ENCODE measurements at regions not wholly inside any gene's neighbourhood (a gene's known extent, or its start where the extent isn't known, plus 50 kb on each side); places are given as distances from the start of the nearest gene placed in this dataset.

DNA sequence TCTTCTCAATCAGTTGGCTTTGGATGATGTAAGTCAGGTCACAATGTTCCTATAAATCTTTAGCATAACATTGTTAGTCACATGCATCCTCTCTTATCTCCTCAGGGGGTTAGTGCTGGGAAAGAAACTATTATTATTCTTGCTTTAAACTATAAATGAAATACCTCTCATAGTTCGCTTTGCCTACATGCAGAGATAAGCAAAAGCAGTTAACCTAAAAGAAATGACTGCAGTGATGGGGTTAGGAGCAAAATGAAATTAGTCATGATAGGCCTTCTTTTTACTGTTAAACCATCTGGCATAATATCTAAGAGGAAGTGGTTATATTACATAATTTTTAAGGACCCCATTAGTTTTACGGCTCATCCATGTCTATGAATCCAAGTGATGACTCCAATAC is 91.7 kb upstream of the IGSF10 start:
- DNase-seq (ENCODE audit: low read depth, low spot score) (no peak), FAIRE-seq (no peak)
- no peak overlapping the region for H3K27ac ChIP-seq (ENCODE audit: control insufficient read depth, insufficient read depth, low read length)
- H3K4me1 ChIP-seq (ENCODE audit: control insufficient read depth, extremely low read depth, insufficient read depth, low read length): peaks cover 3% of the 10 kb centered on the region
- H2AFZ ChIP-seq (ENCODE audit: control insufficient read depth, low read length): no peak overlapping the region
- H3K27me3 ChIP-seq (ENCODE audit: control insufficient read depth, extremely low read depth, insufficient read depth, low read length): no peaks in the 10 kb centered on the region
- no peaks in the 10 kb centered on the region for H3K36me3 ChIP-seq (ENCODE audit: control insufficient read depth in 2 of 2, extremely low read depth in 1 of 2, insufficient read depth in 2 of 2, low read length in 2 of 2)
- no peaks in the 10 kb centered on the region for H3K9me3 ChIP-seq (ENCODE audit: control insufficient read depth, low read depth, low read length)
- dilution Hi-C loops (cut with MboI; ENCODE audit: extremely low pct_ligation_motif_present, low sequenced_read_pairs): no loop called here
- no peaks in the 10 kb centered on the region for H3K9me1 ChIP-seq (ENCODE audit: control insufficient read depth, extremely low read depth, insufficient read depth, low read length)
- H3K4me2 ChIP-seq (ENCODE audit: control insufficient read depth, extremely low read depth, insufficient read depth, low read depth, low read length): no peak overlapping the region
- no peak overlapping the region for H3K9ac ChIP-seq (ENCODE audit: control insufficient read depth, extremely low read depth, insufficient read depth, low read length)
- no peaks in the 10 kb centered on the region for H4K20me1 ChIP-seq (ENCODE audit: control insufficient read depth, extremely low read depth, insufficient read depth, low read length)
- TF ChIP-seq EZH2 (IDR thresholded peaks at IDR 0.05; ENCODE audit: low read length): no peak
- TF ChIP-seq, protein P1, sequence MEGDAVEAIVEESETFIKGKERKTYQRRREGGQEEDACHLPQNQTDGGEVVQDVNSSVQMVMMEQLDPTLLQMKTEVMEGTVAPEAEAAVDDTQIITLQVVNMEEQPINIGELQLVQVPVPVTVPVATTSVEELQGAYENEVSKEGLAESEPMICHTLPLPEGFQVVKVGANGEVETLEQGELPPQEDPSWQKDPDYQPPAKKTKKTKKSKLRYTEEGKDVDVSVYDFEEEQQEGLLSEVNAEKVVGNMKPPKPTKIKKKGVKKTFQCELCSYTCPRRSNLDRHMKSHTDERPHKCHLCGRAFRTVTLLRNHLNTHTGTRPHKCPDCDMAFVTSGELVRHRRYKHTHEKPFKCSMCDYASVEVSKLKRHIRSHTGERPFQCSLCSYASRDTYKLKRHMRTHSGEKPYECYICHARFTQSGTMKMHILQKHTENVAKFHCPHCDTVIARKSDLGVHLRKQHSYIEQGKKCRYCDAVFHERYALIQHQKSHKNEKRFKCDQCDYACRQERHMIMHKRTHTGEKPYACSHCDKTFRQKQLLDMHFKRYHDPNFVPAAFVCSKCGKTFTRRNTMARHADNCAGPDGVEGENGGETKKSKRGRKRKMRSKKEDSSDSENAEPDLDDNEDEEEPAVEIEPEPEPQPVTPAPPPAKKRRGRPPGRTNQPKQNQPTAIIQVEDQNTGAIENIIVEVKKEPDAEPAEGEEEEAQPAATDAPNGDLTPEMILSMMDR (optimal IDR thresholded peaks at IDR 0.05 in 1 of 3, IDR thresholded peaks at IDR 0.05 in 1 of 3, conservative IDR thresholded peaks at IDR 0.05 in 1 of 3; ENCODE audit: extremely low read depth in 1 of 3, insufficient read depth in 2 of 3, low read length in 3 of 3): no peak
- H3K79me2 ChIP-seq (ENCODE audit: control insufficient read depth, insufficient read depth, low read length): no peaks in the 10 kb centered on the region
- H3K4me3 ChIP-seq (ENCODE audit: control insufficient read depth in 2 of 3, extremely low read depth in 1 of 3, insufficient read depth in 2 of 3, low read depth in 1 of 3, low read length in 3 of 3): no peak overlapping the region

DNA sequence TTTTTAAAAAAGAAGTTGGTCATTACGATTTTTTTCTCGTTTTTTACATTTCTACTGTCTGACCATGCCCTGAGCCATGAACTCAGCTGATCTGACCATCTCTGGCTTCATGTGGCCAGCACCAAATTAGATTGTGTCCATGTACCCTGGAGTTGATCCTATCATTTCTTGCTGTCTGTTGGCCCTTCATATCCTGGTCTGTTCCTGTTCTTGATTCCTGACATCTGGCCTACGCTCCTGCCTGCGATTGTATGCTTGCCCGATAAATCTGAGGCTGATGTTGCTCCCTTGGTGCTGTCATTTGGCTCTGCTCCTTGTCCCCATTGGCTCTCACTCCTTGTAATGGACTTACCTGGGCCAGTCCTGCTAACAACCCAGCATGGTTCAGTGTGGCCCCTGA is 89.8 kb upstream of the IGSF10 start:
- Histone ChIP-seq H3K4me3 (ENCODE audit: control insufficient read depth in 2 of 3, extremely low read depth in 1 of 3, insufficient read depth in 2 of 3, low read depth in 1 of 3, low read length in 3 of 3) (no peak overlapping the region), H3K27ac (ENCODE audit: control insufficient read depth, insufficient read depth, low read length) (no peak overlapping the region), H3K4me1 (ENCODE audit: control insufficient read depth, extremely low read depth, insufficient read depth, low read length) (peaks cover 3% of the 10 kb centered on the region), H3K9me1 (ENCODE audit: control insufficient read depth, extremely low read depth, insufficient read depth, low read length) (no peaks in the 10 kb centered on the region), H3K79me2 (ENCODE audit: control insufficient read depth, insufficient read depth, low read length) (no peaks in the 10 kb centered on the region), H3K4me2 (ENCODE audit: control insufficient read depth, extremely low read depth, insufficient read depth, low read depth, low read length) (no peak overlapping the region), H4K20me1 (ENCODE audit: control insufficient read depth, extremely low read depth, insufficient read depth, low read length) (no peaks in the 10 kb centered on the region), H3K36me3 (ENCODE audit: control insufficient read depth in 2 of 2, extremely low read depth in 1 of 2, insufficient read depth in 2 of 2, low read length in 2 of 2) (no peaks in the 10 kb centered on the region), H3K9ac (ENCODE audit: control insufficient read depth, extremely low read depth, insufficient read depth, low read length) (no peak overlapping the region), H3K9me3 (ENCODE audit: control insufficient read depth, low read depth, low read length) (no peaks in the 10 kb centered on the region), H2AFZ (ENCODE audit: control insufficient read depth, low read length) (no peak overlapping the region), H3K27me3 (ENCODE audit: control insufficient read depth, extremely low read depth, insufficient read depth, low read length) (no peaks in the 10 kb centered on the region)
- FAIRE-seq: no peak
- no peak for DNase-seq (ENCODE audit: low read depth, low spot score)
- dilution Hi-C loops (cut with MboI; ENCODE audit: extremely low pct_ligation_motif_present, low sequenced_read_pairs): no loop called here
- TF ChIP-seq EZH2 (IDR thresholded peaks at IDR 0.05; ENCODE audit: low read length): no peak

DNA sequence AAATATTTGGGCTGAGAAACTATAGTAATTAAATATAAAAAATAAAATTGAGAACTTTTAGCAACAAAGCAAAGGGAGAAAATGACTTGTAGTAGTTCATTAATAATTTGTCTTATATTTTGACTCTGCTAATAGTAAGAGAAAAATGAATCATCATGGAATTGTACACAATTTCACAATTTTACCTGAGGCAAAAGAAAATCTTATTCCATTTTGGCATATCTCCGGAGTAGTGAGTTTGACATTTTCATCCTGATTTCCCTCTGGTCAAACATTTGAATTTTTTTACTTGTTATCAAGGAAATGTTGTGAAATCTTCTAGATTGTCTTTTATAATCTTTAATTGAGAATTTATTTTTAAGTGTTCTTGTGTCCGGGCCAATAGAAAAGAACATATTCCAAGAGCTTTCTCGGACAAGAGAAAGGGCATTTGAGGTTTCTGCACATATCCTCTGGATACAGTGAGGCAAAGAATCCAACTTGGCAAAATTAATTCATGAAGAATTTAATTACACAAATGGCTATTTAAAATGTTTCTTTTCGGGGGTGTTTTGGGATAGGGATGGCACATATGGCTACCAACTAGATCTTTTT is 89.3 kb upstream of the IGSF10 start:
- H3K9me1 ChIP-seq (ENCODE audit: control insufficient read depth, extremely low read depth, insufficient read depth, low read length): no peaks in the 10 kb centered on the region
- no peaks in the 10 kb centered on the region for H4K20me1 ChIP-seq (ENCODE audit: control insufficient read depth, extremely low read depth, insufficient read depth, low read length)
- H2AFZ ChIP-seq (ENCODE audit: control insufficient read depth, low read length): no peak overlapping the region
- H3K9ac ChIP-seq (ENCODE audit: control insufficient read depth, extremely low read depth, insufficient read depth, low read length): no peak overlapping the region
- peak overlapping the region; percentile 11 for H3K4me2 ChIP-seq (ENCODE audit: control insufficient read depth, extremely low read depth, insufficient read depth, low read depth, low read length)
- H3K27me3 ChIP-seq (ENCODE audit: control insufficient read depth, extremely low read depth, insufficient read depth, low read length): no peaks in the 10 kb centered on the region
- DNase-seq (ENCODE audit: low read depth, low spot score): no peak
- TF ChIP-seq, protein P1 (optimal IDR thresholded peaks at IDR 0.05 in 1 of 3, IDR thresholded peaks at IDR 0.05 in 1 of 3, conservative IDR thresholded peaks at IDR 0.05 in 1 of 3; ENCODE audit: extremely low read depth in 1 of 3, insufficient read depth in 2 of 3, low read length in 3 of 3): no peak
- no peak for TF ChIP-seq EZH2 (IDR thresholded peaks at IDR 0.05; ENCODE audit: low read length)
- peaks cover 3% of the 10 kb centered on the region for H3K4me1 ChIP-seq (ENCODE audit: control insufficient read depth, extremely low read depth, insufficient read depth, low read length)
- H3K79me2 ChIP-seq (ENCODE audit: control insufficient read depth, insufficient read depth, low read length): no peaks in the 10 kb centered on the region
- no peak overlapping the region for H3K4me3 ChIP-seq (ENCODE audit: control insufficient read depth in 2 of 3, extremely low read depth in 1 of 3, insufficient read depth in 2 of 3, low read depth in 1 of 3, low read length in 3 of 3)
- no peak for FAIRE-seq
- no peaks in the 10 kb centered on the region for H3K36me3 ChIP-seq (ENCODE audit: control insufficient read depth in 2 of 2, extremely low read depth in 1 of 2, insufficient read depth in 2 of 2, low read length in 2 of 2)
- H3K27ac ChIP-seq (ENCODE audit: control insufficient read depth, insufficient read depth, low read length): no peak overlapping the region
- H3K9me3 ChIP-seq (ENCODE audit: control insufficient read depth, low read depth, low read length): no peaks in the 10 kb centered on the region
- dilution Hi-C loops (cut with MboI; ENCODE audit: extremely low pct_ligation_motif_present, low sequenced_read_pairs): no loop called here
